GM23338 (cell line): ENCODE measurements at regions not wholly inside any gene's neighbourhood (a gene's known extent, or its start where the extent isn't known, plus 50 kb on each side); places are given as distances from the start of the nearest gene placed in this dataset.

Source experiments
- ATAC-seq: fragments of 200-7000 bp; cut with Tn5 transposase; 3 replicates; pipeline ENCODE4 v1.9.1; 2020
- DNase-seq: peaks from one replicate; pipeline ENCODE4 v3.0.0-alpha.2; 2015; ENCODE audit warnings: low spot score
- H2AFZ ChIP-seq: fragments of 200-600 bp; sonication (generic); 2 replicates; pipeline ENCODE4 v1.8.0; 2016; ENCODE audit warnings: antibody characterized with exemption, mild to moderate bottlenecking, moderate library complexity
- H3F3A ChIP-seq: fragments of 200-600 bp; sonication (generic); replicated peaks from 2 replicates; pipeline ENCODE4 v1.8.0; 2017; ENCODE audit warnings: antibody characterized with exemption, mixed run types, low read depth
- H3K27ac ChIP-seq: fragments of 200-600 bp; sonication (generic); 2 replicates; pipeline ENCODE4 v1.6.1; 2016; ENCODE audit warnings: low read depth
- H3K27me3 ChIP-seq: fragments of 200-600 bp; sonication (generic); 2 replicates; pipeline ENCODE4 v1.8.0; 2016; ENCODE audit warnings: mild to moderate bottlenecking, mixed run types, moderate library complexity; ENCODE audit not compliant: insufficient read depth
- H3K36me3 ChIP-seq: fragments of 200-600 bp; sonication (generic); 2 replicates; pipeline ENCODE4 v1.8.0; 2016; ENCODE audit warnings: mild to moderate bottlenecking; ENCODE audit not compliant: insufficient read depth
- H3K4me1 ChIP-seq: fragments of 200-600 bp; sonication (generic); 2 replicates; pipeline ENCODE4 v1.8.0; 2016; ENCODE audit warnings: mild to moderate bottlenecking, moderate library complexity; ENCODE audit not compliant: insufficient read depth
- H3K4me2 ChIP-seq: fragments of 200-600 bp; sonication (generic); 2 replicates; pipeline ENCODE4 v1.7.1; 2017; ENCODE audit warnings: mixed run types
- H3K4me3 ChIP-seq: fragments of 200-600 bp; sonication (generic); 2 replicates; pipeline ENCODE4 v1.6.1; 2016; ENCODE audit warnings: mixed run types
- H3K79me2 ChIP-seq: fragments of 200-600 bp; sonication (generic); replicated peaks from 2 replicates; pipeline ENCODE4 v1.8.0; 2017; ENCODE audit warnings: mild to moderate bottlenecking; ENCODE audit not compliant: insufficient read depth
- H3K9me2 ChIP-seq: fragments of 200-600 bp; sonication (generic); 2 replicates; pipeline ENCODE4 v1.8.0; 2017; ENCODE audit not compliant: insufficient read depth
- H4K20me1 ChIP-seq: fragments of 200-600 bp; sonication (generic); replicated peaks from 2 replicates; pipeline ENCODE4 v1.8.0; 2017; ENCODE audit warnings: mild to moderate bottlenecking; ENCODE audit not compliant: insufficient read depth
- H3K27ac Mint-ChIP-seq: 2 replicates; pipeline ENCODE4 v1.8.0; 2020; ENCODE audit warnings: inconsistent platforms, mild to moderate bottlenecking, moderate library complexity, mixed read lengths
- H3K27me3 Mint-ChIP-seq: 3 replicates; pipeline ENCODE4 v1.8.0; 2022; ENCODE audit warnings: low read depth, mild to moderate bottlenecking, moderate library complexity, mixed read lengths, inconsistent platforms; ENCODE audit not compliant: insufficient read depth, poor library complexity
- H3K36me3 Mint-ChIP-seq: 3 replicates; pipeline ENCODE4 v1.8.0; 2021; ENCODE audit warnings: low read depth, mild to moderate bottlenecking, inconsistent platforms, moderate library complexity, mixed read lengths
- H3K4me1 Mint-ChIP-seq: 3 replicates; pipeline ENCODE4 v1.8.0; 2020; ENCODE audit warnings: mild to moderate bottlenecking, inconsistent platforms, mixed read lengths
- H3K4me3 Mint-ChIP-seq: 3 replicates; pipeline ENCODE4 v1.8.0; 2021; ENCODE audit warnings: moderate library complexity, mild to moderate bottlenecking, inconsistent platforms, mixed read lengths
- H3K9me3 Mint-ChIP-seq: 3 replicates; pipeline ENCODE4 v1.8.0; 2020; ENCODE audit warnings: moderate library complexity, mild to moderate bottlenecking, inconsistent platforms, mixed read lengths
- CREB1 ChIP-seq: fragments of 250-450 bp; sonication (Bioruptor Pico); IDR thresholded peaks from 2 replicates; pipeline ENCODE4 v1.5.0; 2020; ENCODE audit warnings: low read depth, mild to moderate bottlenecking, moderate library complexity
- CTCF ChIP-seq, 2 experiments: fragments of 200-600 bp in 1 of 2; sonication (generic) in 1 of 2; conservative IDR thresholded peaks; 2 replicates each; pipeline versions ENCODE4 v1.5.1 to v1.6.1; 2016 to 2017; ENCODE audit warnings: antibody characterized with exemption in 2 of 2, low read depth in 2 of 2, mild to moderate bottlenecking in 2 of 2, moderate library complexity in 1 of 2
- ETS1 ChIP-seq: IDR thresholded peaks from 2 replicates; pipeline ENCODE4 v1.6.1; 2016; ENCODE audit warnings: antibody characterized with exemption
- EZH2 ChIP-seq: fragments of 200-600 bp; sonication (generic); IDR thresholded peaks from one replicate; pipeline ENCODE4 v1.8.0; 2017; ENCODE audit warnings: antibody characterized with exemption, mild to moderate bottlenecking, low read depth; ENCODE audit not compliant: unreplicated experiment
- EZH2phosphoT487 ChIP-seq: fragments of 200-600 bp; sonication (generic); IDR thresholded peaks from one replicate; pipeline ENCODE4 v1.8.1; 2018; ENCODE audit warnings: antibody characterized with exemption; ENCODE audit not compliant: unreplicated experiment
- JUNB ChIP-seq: IDR thresholded peaks from one replicate; pipeline ENCODE4 v1.6.1; 2016; ENCODE audit warnings: antibody characterized with exemption; ENCODE audit not compliant: unreplicated experiment
- NANOG ChIP-seq: IDR thresholded peaks from 2 replicates; pipeline ENCODE4 v1.6.1; 2016; ENCODE audit warnings: antibody characterized with exemption, borderline replicate concordance
- POLR2AphosphoS5 ChIP-seq: IDR thresholded peaks from 2 replicates; pipeline ENCODE4 v1.6.1; 2016; ENCODE audit warnings: antibody characterized with exemption, low read depth
- REST ChIP-seq: IDR thresholded peaks from one replicate; pipeline ENCODE4 v1.6.1; 2018; ENCODE audit warnings: antibody characterized with exemption; ENCODE audit not compliant: unreplicated experiment
- STAT1 ChIP-seq: IDR thresholded peaks from one replicate; pipeline ENCODE4 v1.6.1; 2016; ENCODE audit warnings: antibody characterized with exemption; ENCODE audit not compliant: unreplicated experiment
- ZNF114 ChIP-seq: fragments of 250-450 bp; sonication (Bioruptor Pico); IDR thresholded peaks from 2 replicates; pipeline ENCODE4 v1.5.0; 2020; ENCODE audit warnings: mild to moderate bottlenecking, moderate library complexity
- ZNF331 ChIP-seq: fragments of 250-450 bp; sonication (Bioruptor Pico); IDR thresholded peaks from 2 replicates; pipeline ENCODE4 v1.5.0; 2020; ENCODE audit warnings: low read depth, mild to moderate bottlenecking, moderate library complexity

GRCh38 chr3:152097770-152098169 is 171.0 kb upstream of the MBNL1 start:
- Histone ChIP-seq H3K27me3 (no peaks in the 10 kb centered on the region), H3K79me2 (no peaks in the 10 kb centered on the region), H3K4me1 (peaks cover 10% of the 10 kb centered on the region; the same call in 1 of the 2 replicates), H3K36me3 (no peaks in the 10 kb centered on the region), H3F3A (no peaks in the 10 kb centered on the region), H2AFZ (peak overlapping the region; percentile 25; the same call in 1 of the 2 replicates), H4K20me1 (no peaks in the 10 kb centered on the region), H3K27ac (no peak overlapping the region), H3K4me2 (no peak overlapping the region), H3K4me3 (no peak overlapping the region), H3K9me2 (no peaks in the 10 kb centered on the region)
- Mint-ChIP-seq H3K36me3 (no peaks in the 10 kb centered on the region), H3K4me3 (no peak overlapping the region), H3K27ac (no peak overlapping the region), H3K27me3 (no peaks in the 10 kb centered on the region), H3K4me1 (peaks cover 6% of the 10 kb centered on the region; the same call in 2 of the 3 replicates), H3K9me3 (no peaks in the 10 kb centered on the region)
- DNase-seq (peak; percentile 32), ATAC-seq (no peak)
- TF ChIP-seq NANOG: no peak
- no peak for TF ChIP-seq EZH2
- no peak for TF ChIP-seq STAT1
- TF ChIP-seq ZNF331 (CRISPR knock-in tag): no peak
- no peak for TF ChIP-seq CREB1
- no peak for TF ChIP-seq POLR2AphosphoS5
- TF ChIP-seq JUNB: no peak

- ATAC-seq (peak; percentile 80), DNase-seq (peak; percentile 63)
- H2AFZ ChIP-seq: no peak overlapping the region
- Mint-ChIP-seq H3K27ac (no peak overlapping the region), H3K4me1 (peaks cover 6% of the 10 kb centered on the region; the same call in 2 of the 3 replicates), H3K4me3 (no peak overlapping the region), H3K9me3 (no peaks in the 10 kb centered on the region), H3K27me3 (no peaks in the 10 kb centered on the region), H3K36me3 (no peaks in the 10 kb centered on the region)
- H3K4me1 ChIP-seq: peaks cover 10% of the 10 kb centered on the region; the same call in 1 of the 2 replicates
- H3K79me2 ChIP-seq: no peaks in the 10 kb centered on the region
- H3K4me2 ChIP-seq: no peak overlapping the region
- H3K4me3 ChIP-seq: no peak overlapping the region
- no peaks in the 10 kb centered on the region for H3F3A ChIP-seq
- H3K27me3 ChIP-seq: no peaks in the 10 kb centered on the region
- no peaks in the 10 kb centered on the region for H3K9me2 ChIP-seq
- H3K36me3 ChIP-seq: no peaks in the 10 kb centered on the region
- H3K27ac ChIP-seq: no peak overlapping the region
- no peaks in the 10 kb centered on the region for H4K20me1 ChIP-seq
- TF ChIP-seq ETS1 (no peak), CREB1 (no peak), EZH2phosphoT487 (no peak), NANOG (no peak), CTCF (conservative IDR thresholded peaks at IDR 0.05; ENCODE audit: low read depth in 2 of 2) (no peak), ZNF331 (CRISPR knock-in tag) (no peak), ZNF114 (CRISPR knock-in tag) (no peak), REST (no peak), JUNB (no peak), STAT1 (no peak)
These were observed 168.1 kb upstream of the MBNL1 start for GRCh38 chr3:152100491-152101132.
